Astrocyte of the cerebellum (primary cell): ENCODE measurements at regions not wholly inside any gene's neighbourhood (a gene's known extent, or its start where the extent isn't known, plus 50 kb on each side); places are given as distances from the start of the nearest gene placed in this dataset.
A peak's percentile ranks its signal among the peaks of the same experiment; 100 is the strongest.

Source experiments
- DNase-seq: peaks from one replicate; pipeline ENCODE4 v3.0.0-alpha.2; 2011; ENCODE audit warnings: low read depth
- H3K4me3 ChIP-seq: 2 replicates; pipeline ENCODE4 v1.5.1; 2011; ENCODE audit warnings: mild to moderate bottlenecking, low read depth, low read length, moderate library complexity
- in situ Hi-C: cut with HindIII; loops from 2 replicates; pipeline ENCODE4 v1.10.0; 2017; ENCODE audit warnings: low sequenced_read_pairs
- TF ChIP-seq, protein P1 (sequence below): IDR thresholded peaks from 2 replicates; pipeline ENCODE4 v1.5.1; 2012; ENCODE audit warnings: low read length, low read depth, moderate library complexity, mild to moderate bottlenecking; ENCODE audit errors: missing control alignments

GRCh38 chr15:70602834-70603560 lies 160.4 kb downstream of the UACA start:
- in situ Hi-C loops, result no loop called here
- TF ChIP-seq, protein P1, sequence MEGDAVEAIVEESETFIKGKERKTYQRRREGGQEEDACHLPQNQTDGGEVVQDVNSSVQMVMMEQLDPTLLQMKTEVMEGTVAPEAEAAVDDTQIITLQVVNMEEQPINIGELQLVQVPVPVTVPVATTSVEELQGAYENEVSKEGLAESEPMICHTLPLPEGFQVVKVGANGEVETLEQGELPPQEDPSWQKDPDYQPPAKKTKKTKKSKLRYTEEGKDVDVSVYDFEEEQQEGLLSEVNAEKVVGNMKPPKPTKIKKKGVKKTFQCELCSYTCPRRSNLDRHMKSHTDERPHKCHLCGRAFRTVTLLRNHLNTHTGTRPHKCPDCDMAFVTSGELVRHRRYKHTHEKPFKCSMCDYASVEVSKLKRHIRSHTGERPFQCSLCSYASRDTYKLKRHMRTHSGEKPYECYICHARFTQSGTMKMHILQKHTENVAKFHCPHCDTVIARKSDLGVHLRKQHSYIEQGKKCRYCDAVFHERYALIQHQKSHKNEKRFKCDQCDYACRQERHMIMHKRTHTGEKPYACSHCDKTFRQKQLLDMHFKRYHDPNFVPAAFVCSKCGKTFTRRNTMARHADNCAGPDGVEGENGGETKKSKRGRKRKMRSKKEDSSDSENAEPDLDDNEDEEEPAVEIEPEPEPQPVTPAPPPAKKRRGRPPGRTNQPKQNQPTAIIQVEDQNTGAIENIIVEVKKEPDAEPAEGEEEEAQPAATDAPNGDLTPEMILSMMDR, result no peak
- no peak overlapping the region for H3K4me3 ChIP-seq

DNA sequence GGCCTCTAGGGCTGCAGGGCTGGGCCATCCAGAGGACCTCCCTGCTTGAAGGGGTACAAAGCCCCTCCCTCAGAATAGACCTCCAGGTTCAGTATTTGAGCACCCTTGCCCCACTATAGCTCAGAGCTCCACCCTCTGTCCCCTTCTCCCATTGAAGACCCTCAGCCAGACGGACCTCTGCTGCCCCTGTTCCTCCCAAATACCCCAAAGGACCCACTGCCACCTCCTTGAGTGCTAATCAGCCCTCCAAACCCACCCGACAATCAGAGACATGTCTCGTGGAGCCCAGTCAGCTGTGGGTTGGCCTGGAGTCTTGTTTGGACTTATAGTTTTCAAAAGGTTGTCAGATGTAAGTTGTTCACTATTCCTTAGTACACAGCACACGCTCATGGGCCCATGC lies 161.1 kb downstream of the UACA start:
- in situ Hi-C loops, result no loop called here
- H3K4me3 ChIP-seq, result no peak overlapping the region
- DNase-seq, result no peak
- TF ChIP-seq, protein P1, result no peak

More at GRCh38 chr15:70602834-70603560, 160.4 kb downstream of the UACA start:
- no peak for DNase-seq

DNA sequence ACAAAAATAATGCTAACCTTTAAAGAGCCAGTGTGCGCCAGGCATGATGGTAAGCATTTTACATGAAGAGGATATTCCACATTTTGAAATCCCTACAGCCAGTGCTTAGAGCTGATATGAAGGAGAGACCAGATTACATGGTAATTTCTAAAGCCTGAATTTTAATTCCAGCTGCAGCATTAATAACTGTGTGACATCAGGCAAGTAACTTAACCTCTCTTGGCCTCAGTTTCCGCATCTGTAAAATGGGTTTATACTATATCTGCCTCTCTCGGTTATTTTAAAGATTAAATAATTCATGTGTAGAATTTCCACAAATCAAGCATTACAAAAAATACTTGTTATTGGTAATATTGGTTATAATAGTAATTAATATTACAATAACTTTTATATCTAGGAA lies 165.4 kb downstream of the UACA start:
- no peak overlapping the region for H3K4me3 ChIP-seq
- TF ChIP-seq, protein P1, result no peak
- DNase-seq, result no peak
- in situ Hi-C loops, result no loop called here

GRCh38 chr15:70597056-70597603 lies 166.2 kb downstream of the UACA start:
- TF ChIP-seq, protein P1, result no peak
- H3K4me3 ChIP-seq, result no peak overlapping the region
- in situ Hi-C loops, result no loop called here
- DNase-seq, result no peak

- peak; percentile 60 for DNase-seq
- no peak overlapping the region for H3K4me3 ChIP-seq
- TF ChIP-seq, protein P1, result no peak
- in situ Hi-C loops, result no loop called here
Observed at GRCh38 chr15:70596354-70597055, 166.9 kb downstream of the UACA start.

DNA sequence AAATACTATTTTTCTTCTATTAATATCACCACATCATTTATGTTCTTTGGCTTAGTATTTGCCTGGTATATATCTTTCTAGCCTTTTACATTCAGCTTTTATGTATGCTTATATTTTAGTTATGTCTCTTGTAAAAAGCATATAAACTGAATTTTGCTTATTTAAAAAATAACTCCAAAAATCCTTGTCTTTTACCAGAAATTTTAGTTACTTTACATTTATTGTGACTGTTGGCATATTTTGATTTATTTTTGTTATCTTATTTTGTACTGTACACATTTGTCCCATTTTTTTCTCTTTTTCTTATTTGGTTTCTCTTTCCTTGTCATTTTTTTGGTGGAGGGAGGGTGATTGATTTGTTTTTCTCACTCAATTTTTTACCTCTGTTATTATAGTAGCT lies 169.6 kb downstream of the UACA start:
- no peak overlapping the region for H3K4me3 ChIP-seq
- no peak for DNase-seq
- in situ Hi-C loops, result no loop called here
- TF ChIP-seq, protein P1, result no peak
